GM23248 (cell line): ENCODE measurements at regions not wholly inside any gene's neighbourhood (a gene's known extent, or its start where the extent isn't known, plus 50 kb on each side); places are given as distances from the start of the nearest gene placed in this dataset.

Source experiments
- DNase-seq: peaks from one replicate; pipeline ENCODE4 v3.0.0-alpha.2; 2015
- H2AFZ ChIP-seq: fragments of 200-600 bp; sonication (generic); 2 replicates; pipeline ENCODE4 v1.6.1; 2016; ENCODE audit warnings: antibody characterized with exemption
- H3F3A ChIP-seq: fragments of 200-600 bp; sonication (generic); 2 replicates; pipeline ENCODE4 v1.6.1; 2016; ENCODE audit warnings: mild to moderate bottlenecking, antibody characterized with exemption, mixed run types; ENCODE audit not compliant: insufficient read depth
- H3K27ac ChIP-seq: fragments of 200-600 bp; sonication (generic); 2 replicates; pipeline ENCODE4 v1.5.1; 2016; ENCODE audit warnings: mild to moderate bottlenecking
- H3K27me3 ChIP-seq: fragments of 200-600 bp; sonication (generic); replicated peaks from 2 replicates; pipeline ENCODE4 v1.6.1; 2016; ENCODE audit warnings: mild to moderate bottlenecking; ENCODE audit not compliant: insufficient read depth
- H3K36me3 ChIP-seq: fragments of 200-600 bp; sonication (generic); 2 replicates; pipeline ENCODE4 v1.6.1; 2016; ENCODE audit warnings: low read depth, mild to moderate bottlenecking
- H3K4me1 ChIP-seq: fragments of 200-600 bp; sonication (generic); 2 replicates; pipeline ENCODE4 v1.6.1; 2016; ENCODE audit warnings: mild to moderate bottlenecking; ENCODE audit not compliant: insufficient read depth
- H3K4me2 ChIP-seq: fragments of 200-600 bp; sonication (generic); one replicate; pipeline ENCODE4 v1.6.1; 2016; ENCODE audit warnings: mild to moderate bottlenecking; ENCODE audit not compliant: unreplicated experiment
- H3K4me3 ChIP-seq: fragments of 200-600 bp; sonication (generic); 2 replicates; pipeline ENCODE4 v1.5.1; 2016; ENCODE audit warnings: mild to moderate bottlenecking
- H3K79me2 ChIP-seq: fragments of 200-600 bp; sonication (generic); 2 replicates; pipeline ENCODE4 v1.6.1; 2016; ENCODE audit warnings: mild to moderate bottlenecking; ENCODE audit not compliant: insufficient read depth
- H3K9ac ChIP-seq: fragments of 200-600 bp; sonication (generic); 2 replicates; pipeline ENCODE4 v1.6.1; 2016; ENCODE audit warnings: mild to moderate bottlenecking
- H3K9me2 ChIP-seq: fragments of 200-600 bp; sonication (generic); 2 replicates; pipeline ENCODE4 v1.6.1; 2016; ENCODE audit warnings: mixed run types, mild to moderate bottlenecking, moderate library complexity; ENCODE audit not compliant: insufficient read depth
- H3K9me3 ChIP-seq: fragments of 200-600 bp; sonication (generic); one replicate; pipeline ENCODE4 v1.6.1; 2017; ENCODE audit warnings: low read depth
- H4K20me1 ChIP-seq: fragments of 200-600 bp; sonication (generic); 2 replicates; pipeline ENCODE4 v1.6.0; 2016; ENCODE audit not compliant: insufficient read depth
- EZH2 ChIP-seq: fragments of 200-600 bp; sonication (generic); IDR thresholded peaks from 2 replicates; pipeline ENCODE4 v1.6.1; 2018; ENCODE audit warnings: antibody characterized with exemption, mild to moderate bottlenecking; ENCODE audit not compliant: insufficient read depth, poor library complexity, severe bottlenecking
- EZH2phosphoT487 ChIP-seq: fragments of 200-600 bp; sonication (generic); IDR thresholded peaks from 2 replicates; pipeline ENCODE4 v1.6.1; 2018; ENCODE audit warnings: antibody characterized with exemption, moderate library complexity, mild to moderate bottlenecking, low read depth; ENCODE audit not compliant: insufficient read depth
- WGBS, 2 experiments: methylation state at CpG; one replicate each; pipeline ENCODE4 v1.1.6; 2015 to 2017; ENCODE audit warnings: low lambda C conversion rate in 2 of 2, low coverage in 1 of 2; ENCODE audit errors: missing lambda C conversion rate in 2 of 2; 5-methylcytosine and 5-hydroxymethylcytosine counted together
- in situ Hi-C: fragments of 300-500 bp; cut with MboI; formaldehyde crosslinking; loops from 2 replicates; pipeline ENCODE4 v1.15.0; 2020

GRCh38 chr5:172573986-172574870, 66.8 kb upstream of the NEURL1B start:
- no peak for DNase-seq
- H3K27ac ChIP-seq = no peak overlapping the region
- in situ Hi-C loops = no loop called here
- no peaks in the 10 kb centered on the region for H3K36me3 ChIP-seq
- no peak overlapping the region for H3K4me3 ChIP-seq
- no peaks in the 10 kb centered on the region for H3K79me2 ChIP-seq
- H3K4me1 ChIP-seq = no peaks in the 10 kb centered on the region
- no peak overlapping the region for H3K9ac ChIP-seq
- H3F3A ChIP-seq = no peaks in the 10 kb centered on the region
- TF ChIP-seq EZH2phosphoT487 (no peak), EZH2 (no peak)
- peaks cover 44% of the 10 kb centered on the region; the same call in 1 of the 2 replicates for H3K27me3 ChIP-seq
- 58 to 65% methylated on average over 12 of the region's 12 CpGs for WGBS, 2 experiments
- H3K9me2 ChIP-seq = no peaks in the 10 kb centered on the region
- no peaks in the 10 kb centered on the region for H3K9me3 ChIP-seq
- no peak overlapping the region for H2AFZ ChIP-seq
- no peaks in the 10 kb centered on the region for H4K20me1 ChIP-seq
- H3K4me2 ChIP-seq = no peak overlapping the region

GRCh38 chr5:172573120-172573882, 67.8 kb upstream of the NEURL1B start:
- Histone ChIP-seq H3K4me3 (no peak overlapping the region), H3K27me3 (peaks cover 46% of the 10 kb centered on the region; the same call in 1 of the 2 replicates), H2AFZ (no peak overlapping the region), H3K4me2 (no peak overlapping the region), H3K9me2 (no peaks in the 10 kb centered on the region), H3K36me3 (no peaks in the 10 kb centered on the region), H4K20me1 (no peaks in the 10 kb centered on the region), H3K9ac (no peak overlapping the region), H3K4me1 (no peaks in the 10 kb centered on the region), H3K79me2 (no peaks in the 10 kb centered on the region), H3F3A (no peaks in the 10 kb centered on the region), H3K9me3 (no peaks in the 10 kb centered on the region), H3K27ac (no peak overlapping the region)
- in situ Hi-C loops = no loop called here
- 84% methylated on average over 13 of the region's 13 CpGs for WGBS, 2 experiments
- no peak for TF ChIP-seq EZH2phosphoT487
- TF ChIP-seq EZH2 = no peak
- DNase-seq = no peak

GRCh38 chr5:172572440-172572839, 68.6 kb upstream of the NEURL1B start:
- no peak for DNase-seq
- in situ Hi-C loops = no loop called here
- Histone ChIP-seq H3K36me3 (no peaks in the 10 kb centered on the region), H3K27ac (no peak overlapping the region), H3K9me3 (no peaks in the 10 kb centered on the region), H3F3A (no peaks in the 10 kb centered on the region), H3K9ac (no peak overlapping the region), H3K4me3 (no peak overlapping the region), H3K4me2 (no peak overlapping the region), H3K4me1 (no peaks in the 10 kb centered on the region), H3K79me2 (no peaks in the 10 kb centered on the region), H3K27me3 (peaks cover 41% of the 10 kb centered on the region; the same call in 1 of the 2 replicates), H2AFZ (no peak overlapping the region), H4K20me1 (no peaks in the 10 kb centered on the region), H3K9me2 (no peaks in the 10 kb centered on the region)
- 58 to 68% methylated on average over 3 of the region's 3 CpGs for WGBS, 2 experiments
- TF ChIP-seq EZH2 (no peak), EZH2phosphoT487 (no peak)

GRCh38 chr5:172571892-172572291, 69.2 kb upstream of the NEURL1B start:
- H3K9me3 ChIP-seq = no peaks in the 10 kb centered on the region
- H3K4me1 ChIP-seq = no peaks in the 10 kb centered on the region
- no peaks in the 10 kb centered on the region for H3K36me3 ChIP-seq
- in situ Hi-C loops = no loop called here
- H3K4me2 ChIP-seq = no peak overlapping the region
- H3K9me2 ChIP-seq = no peaks in the 10 kb centered on the region
- 39 to 50% methylated on average over 8 of the region's 8 CpGs for WGBS, 2 experiments
- DNase-seq = no peak
- H3K79me2 ChIP-seq = no peaks in the 10 kb centered on the region
- H3F3A ChIP-seq = no peaks in the 10 kb centered on the region
- H3K27ac ChIP-seq = no peak overlapping the region
- H2AFZ ChIP-seq = no peak overlapping the region
- H3K4me3 ChIP-seq = no peak overlapping the region
- no peaks in the 10 kb centered on the region for H4K20me1 ChIP-seq
- peaks cover 41% of the 10 kb centered on the region; the same call in 1 of the 2 replicates for H3K27me3 ChIP-seq
- TF ChIP-seq EZH2phosphoT487 (no peak), EZH2 (no peak)
- H3K9ac ChIP-seq = no peak overlapping the region
